Ramos (cell line): ENCODE measurements at regions not wholly inside any gene's neighbourhood (a gene's known extent, or its start where the extent isn't known, plus 50 kb on each side); places are given as distances from the start of the nearest gene placed in this dataset.
"Not testable (repeated sequence)": the region's sequence is repeated elsewhere in the genome, so short reads cannot be mapped to it uniquely, and the experiment has no call there.

ENCODE experiments used
- in situ Hi-C: fragments of 300-500 bp; cut with MboI; formaldehyde crosslinking; loops from one replicate; pipeline ENCODE4 v1.14.3; 2022; ENCODE audit warnings: low sequenced_read_pairs; ENCODE audit not compliant: unreplicated experiment

GRCh38 chr2:225867071-225867470 lies 467.6 kb downstream of the NYAP2 start:
- in situ Hi-C loops, result no loop called here

- in situ Hi-C loops, result no loop called here
These were observed 466.0 kb downstream of the NYAP2 start for GRCh38 chr2:225865468-225865867.

GRCh38 chr2:225864394-225864793 lies 464.9 kb downstream of the NYAP2 start:
- in situ Hi-C loops, result no loop called here

- in situ Hi-C loops, result no loop called here
These were observed 443.4 kb downstream of the NYAP2 start for GRCh38 chr2:225842939-225843338.

GRCh38 chr2:225841314-225841713 lies 441.8 kb downstream of the NYAP2 start:
- in situ Hi-C loops, result no loop called here

- in situ Hi-C loops, result no loop called here
These were observed 437.8 kb downstream of the NYAP2 start for GRCh38 chr2:225837328-225837727.

- in situ Hi-C loops, result no loop called here
These were observed 425.4 kb downstream of the NYAP2 start for GRCh38 chr2:225824748-225825449.

GRCh38 chr2:225821351-225821750 lies 421.8 kb downstream of the NYAP2 start:
- in situ Hi-C loops, result no loop called here

- in situ Hi-C loops, result no loop called here
These were observed 421.3 kb downstream of the NYAP2 start for GRCh38 chr2:225820826-225821225.

- in situ Hi-C loops, result no loop called here
These were observed 415.0 kb downstream of the NYAP2 start for GRCh38 chr2:225814554-225814953.

GRCh38 chr2:225806105-225806504 lies 406.6 kb downstream of the NYAP2 start:
- in situ Hi-C loops, result no loop called here

- in situ Hi-C loops, result not testable (repeated sequence)
These were observed 402.6 kb downstream of the NYAP2 start for GRCh38 chr2:225802076-225802475.

GRCh38 chr2:225797394-225797793 lies 397.9 kb downstream of the NYAP2 start:
- in situ Hi-C loops, result no loop called here

- in situ Hi-C loops, result no loop called here
These were observed 395.3 kb downstream of the NYAP2 start for GRCh38 chr2:225794652-225795400.

- in situ Hi-C loops, result no loop called here
These were observed 394.4 kb downstream of the NYAP2 start for GRCh38 chr2:225793736-225794550.

GRCh38 chr2:225788571-225789094 lies 389.1 kb downstream of the NYAP2 start:
- in situ Hi-C loops, result no loop called here

- in situ Hi-C loops, result no loop called here
These were observed 388.0 kb downstream of the NYAP2 start for GRCh38 chr2:225787497-225787896.

GRCh38 chr2:225781991-225782390 lies 382.5 kb downstream of the NYAP2 start:
- in situ Hi-C loops, result no loop called here

- in situ Hi-C loops, result no loop called here
These were observed 381.6 kb downstream of the NYAP2 start for GRCh38 chr2:225781145-225781544.

GRCh38 chr2:225779829-225780228 lies 380.3 kb downstream of the NYAP2 start:
- in situ Hi-C loops, result no loop called here

GRCh38 chr2:225773148-225773547 lies 373.6 kb downstream of the NYAP2 start:
- in situ Hi-C loops, result no loop called here
